ENCODE measurements at regions not wholly inside any gene's neighbourhood (a gene's known extent, or its start where the extent isn't known, plus 50 kb on each side); places are given as distances from the start of the nearest gene placed in this dataset.

- ATAC-seq: no peak
- no peaks in the 10 kb centered on the region for H3K27me3 Mint-ChIP-seq
- no peaks in the 10 kb centered on the region for H3K36me3 Mint-ChIP-seq (ENCODE audit: low read depth)
- DNase-seq: no peak
- no peak overlapping the region for H3K4me3 Mint-ChIP-seq
- no peak overlapping the region for H3K27ac Mint-ChIP-seq
- H3K9me3 ChIP-seq (ENCODE audit: control insufficient read depth, low read length, poor library complexity, severe bottlenecking): no peaks in the 10 kb centered on the region
- H3K4me1 Mint-ChIP-seq: no peaks in the 10 kb centered on the region
Observed at GRCh38 chr2:21467280-21467818, 343.6 kb downstream of the TDRD15 start.

GRCh38 chr2:21467910-21468309 lies 344.1 kb downstream of the TDRD15 start:
- no peaks in the 10 kb centered on the region for H3K27me3 Mint-ChIP-seq
- no peak overlapping the region for H3K27ac Mint-ChIP-seq
- H3K9me3 ChIP-seq (ENCODE audit: control insufficient read depth, low read length, poor library complexity, severe bottlenecking): no peaks in the 10 kb centered on the region
- DNase-seq (no peak), ATAC-seq (no peak)
- no peak overlapping the region for H3K4me3 Mint-ChIP-seq
- no peaks in the 10 kb centered on the region for H3K36me3 Mint-ChIP-seq (ENCODE audit: low read depth)
- H3K4me1 Mint-ChIP-seq: no peaks in the 10 kb centered on the region

DNA sequence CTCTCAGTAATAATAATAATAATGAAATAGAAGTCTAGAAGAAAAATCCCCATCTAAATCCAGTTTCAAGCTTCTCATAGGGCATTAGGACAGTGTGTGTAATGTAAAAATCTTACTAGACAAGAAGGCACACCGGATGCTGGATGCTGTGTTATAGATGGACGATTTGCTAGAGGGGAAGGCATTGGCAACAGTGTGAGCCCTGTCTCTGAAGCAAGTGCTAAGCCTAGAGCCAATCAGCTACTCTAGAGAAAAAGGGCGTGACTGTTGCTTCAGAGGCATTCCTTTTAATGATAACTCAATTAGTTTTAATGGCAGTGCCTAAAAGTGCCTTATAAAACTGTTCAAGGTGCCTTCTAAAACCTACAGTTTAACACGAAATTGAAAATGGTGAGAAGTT lies 344.9 kb downstream of the TDRD15 start:
- Mint-ChIP-seq H3K27ac (no peak overlapping the region), H3K4me3 (no peak overlapping the region), H3K27me3 (no peaks in the 10 kb centered on the region), H3K4me1 (no peaks in the 10 kb centered on the region), H3K36me3 (ENCODE audit: low read depth) (no peaks in the 10 kb centered on the region)
- no peaks in the 10 kb centered on the region for H3K9me3 ChIP-seq (ENCODE audit: control insufficient read depth, low read length, poor library complexity, severe bottlenecking)
- DNase-seq (no peak), ATAC-seq (no peak)

GRCh38 chr2:21469158-21469557 lies 345.4 kb downstream of the TDRD15 start:
- no peaks in the 10 kb centered on the region for H3K9me3 ChIP-seq (ENCODE audit: control insufficient read depth, low read length, poor library complexity, severe bottlenecking)
- no peak for ATAC-seq
- Mint-ChIP-seq H3K36me3 (ENCODE audit: low read depth) (no peaks in the 10 kb centered on the region), H3K27me3 (no peaks in the 10 kb centered on the region), H3K4me1 (no peaks in the 10 kb centered on the region), H3K4me3 (no peak overlapping the region), H3K27ac (no peak overlapping the region)
- no peak for DNase-seq

DNA sequence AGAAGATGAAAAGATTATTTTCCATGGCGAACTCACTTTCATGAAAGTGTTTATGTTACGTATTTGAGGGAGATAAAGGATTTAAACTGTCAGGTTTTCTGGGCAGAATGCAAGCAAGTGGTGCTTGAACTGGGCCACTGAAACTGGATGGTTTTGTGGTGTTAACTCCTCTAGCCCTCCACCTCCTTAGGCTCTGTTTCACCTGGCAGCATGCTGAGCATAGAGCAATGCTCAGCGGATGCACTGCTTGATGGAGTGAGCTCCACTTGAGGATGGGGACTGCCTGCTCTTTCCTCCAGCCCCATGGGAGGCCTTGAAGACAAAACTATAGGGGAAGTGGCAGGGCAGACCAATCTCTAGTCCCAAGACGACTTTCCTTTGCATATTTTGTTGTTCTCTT lies 345.8 kb downstream of the TDRD15 start:
- DNase-seq: no peak
- H3K36me3 Mint-ChIP-seq (ENCODE audit: low read depth): no peaks in the 10 kb centered on the region
- H3K9me3 ChIP-seq (ENCODE audit: control insufficient read depth, low read length, poor library complexity, severe bottlenecking): no peaks in the 10 kb centered on the region
- no peaks in the 10 kb centered on the region for H3K27me3 Mint-ChIP-seq
- ATAC-seq: no peak
- H3K4me1 Mint-ChIP-seq: no peaks in the 10 kb centered on the region
- no peak overlapping the region for H3K4me3 Mint-ChIP-seq
- no peak overlapping the region for H3K27ac Mint-ChIP-seq

DNA sequence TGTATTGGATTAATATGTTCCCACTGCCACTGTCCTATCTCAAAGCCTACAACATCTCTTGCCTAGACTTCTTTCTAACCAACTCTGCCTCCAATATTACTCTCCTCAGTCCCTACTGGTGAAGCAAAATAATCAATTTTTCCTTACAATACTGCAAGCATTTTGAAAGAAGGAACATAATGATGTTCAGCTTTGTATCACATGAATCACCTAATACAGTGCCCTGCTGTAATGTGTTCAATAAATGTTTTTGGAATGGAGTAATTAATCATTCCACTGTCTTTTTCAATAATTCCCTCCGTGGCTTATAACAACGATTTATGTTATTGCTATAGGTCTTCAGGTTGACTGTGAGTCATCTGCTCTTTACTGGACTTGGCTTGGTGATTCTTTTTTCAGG lies 356.4 kb downstream of the TDRD15 start:
- ATAC-seq (no peak), DNase-seq (no peak)
- H3K9me3 ChIP-seq (ENCODE audit: control insufficient read depth, low read length, poor library complexity, severe bottlenecking): peaks cover 2% of the 10 kb centered on the region
- Mint-ChIP-seq H3K36me3 (ENCODE audit: low read depth) (no peaks in the 10 kb centered on the region), H3K4me3 (no peak overlapping the region), H3K4me1 (no peaks in the 10 kb centered on the region), H3K27me3 (no peaks in the 10 kb centered on the region), H3K27ac (no peak overlapping the region)

DNA sequence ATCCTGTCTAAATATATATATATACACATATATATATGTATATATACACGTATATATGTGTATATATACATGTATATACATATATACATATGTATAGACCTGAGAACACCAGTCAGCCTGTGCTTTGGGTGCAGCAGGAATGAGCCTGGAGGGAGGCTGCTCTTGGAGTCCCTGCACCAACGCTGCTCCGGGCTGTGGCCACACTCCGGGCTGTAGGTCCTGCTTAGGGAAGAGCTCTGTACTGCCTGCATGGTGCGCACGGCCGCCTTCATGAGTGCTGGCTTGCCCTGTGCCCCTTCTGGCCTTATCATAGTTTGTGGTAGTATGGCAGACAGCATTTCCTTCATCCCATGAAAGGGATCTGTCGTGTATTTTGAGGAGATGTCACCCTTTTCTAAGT lies 360.9 kb downstream of the TDRD15 start:
- H3K4me1 Mint-ChIP-seq: no peaks in the 10 kb centered on the region
- no peaks in the 10 kb centered on the region for H3K27me3 Mint-ChIP-seq
- no peak overlapping the region for H3K27ac Mint-ChIP-seq
- DNase-seq (no peak), ATAC-seq (no peak)
- no peaks in the 10 kb centered on the region for H3K9me3 ChIP-seq (ENCODE audit: control insufficient read depth, low read length, poor library complexity, severe bottlenecking)
- no peaks in the 10 kb centered on the region for H3K36me3 Mint-ChIP-seq (ENCODE audit: low read depth)
- H3K4me3 Mint-ChIP-seq: no peak overlapping the region

DNA sequence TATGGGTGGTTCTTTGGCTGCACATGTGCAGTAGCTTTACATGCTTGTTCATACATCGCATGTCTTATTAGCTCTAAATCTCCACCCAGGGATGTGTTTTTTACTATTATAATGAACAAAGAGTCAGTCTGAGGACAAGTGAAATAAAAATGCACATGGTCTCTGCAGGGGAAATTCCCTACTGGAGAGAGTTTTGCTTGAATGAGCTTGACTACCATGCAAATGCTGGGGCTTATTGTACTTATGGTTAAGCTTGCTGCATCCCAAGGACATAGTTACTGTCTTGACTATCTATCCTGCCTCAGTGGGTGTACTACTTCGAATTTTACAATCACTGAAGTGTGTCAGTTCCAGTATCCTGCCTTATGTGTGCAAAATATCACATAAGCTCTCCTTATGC lies 362.7 kb downstream of the TDRD15 start:
- no peak overlapping the region for H3K27ac Mint-ChIP-seq
- no peaks in the 10 kb centered on the region for H3K36me3 Mint-ChIP-seq (ENCODE audit: low read depth)
- no peaks in the 10 kb centered on the region for H3K9me3 ChIP-seq (ENCODE audit: control insufficient read depth, low read length, poor library complexity, severe bottlenecking)
- no peaks in the 10 kb centered on the region for H3K27me3 Mint-ChIP-seq
- ATAC-seq (no peak), DNase-seq (no peak)
- no peak overlapping the region for H3K4me3 Mint-ChIP-seq
- no peaks in the 10 kb centered on the region for H3K4me1 Mint-ChIP-seq

DNA sequence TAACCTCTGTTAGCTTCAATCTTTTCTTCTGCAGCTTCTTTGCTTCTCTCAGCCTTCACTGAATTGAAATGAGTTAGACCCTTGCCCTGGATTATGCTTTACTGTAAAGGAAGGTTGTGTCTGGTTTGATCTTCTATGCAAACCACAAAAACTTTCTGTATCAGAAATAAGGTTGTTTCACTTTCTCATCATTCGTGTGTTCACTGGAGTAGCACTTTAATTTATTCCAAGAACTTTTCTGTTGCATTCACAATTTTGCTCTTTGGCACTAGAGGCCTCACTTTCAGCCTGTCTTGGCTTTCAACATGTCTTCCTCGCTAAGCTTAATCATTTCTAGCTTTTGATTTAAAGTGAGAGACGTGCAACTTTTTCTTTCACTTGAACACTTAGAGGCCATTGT lies 365.3 kb downstream of the TDRD15 start:
- no peaks in the 10 kb centered on the region for H3K9me3 ChIP-seq (ENCODE audit: control insufficient read depth, low read length, poor library complexity, severe bottlenecking)
- Mint-ChIP-seq H3K27ac (no peak overlapping the region), H3K36me3 (ENCODE audit: low read depth) (no peaks in the 10 kb centered on the region), H3K27me3 (no peaks in the 10 kb centered on the region), H3K4me3 (no peak overlapping the region), H3K4me1 (no peaks in the 10 kb centered on the region)
- ATAC-seq (no peak), DNase-seq (no peak)

DNA sequence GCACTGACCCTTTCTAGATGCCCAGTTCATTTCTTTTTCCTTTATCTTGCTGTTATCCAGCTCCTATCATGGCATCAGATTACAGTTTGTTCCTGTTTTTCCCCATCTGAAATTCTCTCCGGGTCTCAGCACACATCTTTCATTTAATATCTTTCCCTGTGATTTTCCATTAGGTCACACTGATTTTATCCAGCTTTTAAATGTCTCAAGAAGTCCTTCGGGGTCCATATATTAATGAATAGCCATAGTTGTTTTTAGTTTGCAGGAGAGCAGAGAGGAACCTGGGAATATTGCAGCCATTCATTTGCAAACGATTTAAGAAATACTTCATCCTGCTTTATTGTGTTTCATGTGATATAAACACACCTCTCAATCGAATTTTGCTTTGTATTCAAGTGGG lies 374.2 kb downstream of the TDRD15 start:
- no peak overlapping the region for H3K27ac Mint-ChIP-seq
- no peaks in the 10 kb centered on the region for H3K9me3 ChIP-seq (ENCODE audit: control insufficient read depth, low read length, poor library complexity, severe bottlenecking)
- no peaks in the 10 kb centered on the region for H3K27me3 Mint-ChIP-seq
- no peaks in the 10 kb centered on the region for H3K4me1 Mint-ChIP-seq
- ATAC-seq (no peak), DNase-seq (no peak)
- no peaks in the 10 kb centered on the region for H3K36me3 Mint-ChIP-seq (ENCODE audit: low read depth)
- H3K4me3 Mint-ChIP-seq: no peak overlapping the region

GRCh38 chr2:21500401-21500945 lies 376.7 kb downstream of the TDRD15 start:
- H3K4me1 Mint-ChIP-seq: no peaks in the 10 kb centered on the region
- ATAC-seq: no peak
- H3K9me3 ChIP-seq (ENCODE audit: control insufficient read depth, low read length, poor library complexity, severe bottlenecking): no peaks in the 10 kb centered on the region
- H3K27ac Mint-ChIP-seq: no peak overlapping the region
- H3K4me3 Mint-ChIP-seq: no peak overlapping the region
- H3K27me3 Mint-ChIP-seq: no peaks in the 10 kb centered on the region
- DNase-seq: no peak
- H3K36me3 Mint-ChIP-seq (ENCODE audit: low read depth): no peaks in the 10 kb centered on the region

DNA sequence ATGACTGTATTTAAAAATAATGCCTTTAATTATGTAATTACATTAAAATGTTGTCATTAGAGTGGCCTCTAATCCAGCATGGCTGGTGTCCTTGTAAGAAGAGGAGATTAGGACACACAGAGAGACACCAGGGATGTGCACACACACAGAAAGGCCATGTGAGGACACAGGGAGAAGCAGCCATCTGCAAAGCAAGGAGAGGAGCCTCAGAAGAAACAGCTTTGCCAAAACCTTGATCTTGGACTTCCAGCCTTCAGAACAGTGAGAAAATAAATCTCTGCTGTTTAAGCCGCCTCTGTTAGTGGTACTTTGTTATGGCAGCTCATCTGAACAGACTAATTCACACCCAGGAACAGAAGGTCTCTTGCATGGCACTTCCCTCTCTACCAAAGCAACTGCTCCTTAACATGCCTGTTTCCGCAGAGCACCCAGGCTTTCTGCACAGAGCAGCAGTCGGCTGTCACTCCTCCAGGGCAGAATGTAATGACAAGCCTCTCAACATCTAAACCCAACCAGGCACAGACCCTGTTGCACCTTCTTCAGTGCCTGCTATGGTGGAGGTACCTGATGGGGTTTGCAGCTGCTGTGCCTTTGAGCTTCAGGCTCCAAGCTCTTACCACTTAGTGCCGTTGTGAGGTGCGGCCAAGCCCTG lies 377.7 kb downstream of the TDRD15 start:
- ATAC-seq (no peak), DNase-seq (no peak)
- Mint-ChIP-seq H3K4me3 (no peak overlapping the region), H3K4me1 (no peaks in the 10 kb centered on the region), H3K27ac (no peak overlapping the region), H3K36me3 (ENCODE audit: low read depth) (no peaks in the 10 kb centered on the region), H3K27me3 (no peaks in the 10 kb centered on the region)
- H3K9me3 ChIP-seq (ENCODE audit: control insufficient read depth, low read length, poor library complexity, severe bottlenecking): no peaks in the 10 kb centered on the region

GRCh38 chr2:21515903-21516302 lies 392.1 kb downstream of the TDRD15 start:
- DNase-seq: no peak
- no peaks in the 10 kb centered on the region for H3K4me1 Mint-ChIP-seq
- no peaks in the 10 kb centered on the region for H3K9me3 ChIP-seq (ENCODE audit: control insufficient read depth, low read length, poor library complexity, severe bottlenecking)
- no peaks in the 10 kb centered on the region for H3K36me3 Mint-ChIP-seq (ENCODE audit: low read depth)
- H3K27ac Mint-ChIP-seq: no peak overlapping the region
- H3K4me3 Mint-ChIP-seq: no peak overlapping the region
- no peaks in the 10 kb centered on the region for H3K27me3 Mint-ChIP-seq
- no peak for ATAC-seq

DNA sequence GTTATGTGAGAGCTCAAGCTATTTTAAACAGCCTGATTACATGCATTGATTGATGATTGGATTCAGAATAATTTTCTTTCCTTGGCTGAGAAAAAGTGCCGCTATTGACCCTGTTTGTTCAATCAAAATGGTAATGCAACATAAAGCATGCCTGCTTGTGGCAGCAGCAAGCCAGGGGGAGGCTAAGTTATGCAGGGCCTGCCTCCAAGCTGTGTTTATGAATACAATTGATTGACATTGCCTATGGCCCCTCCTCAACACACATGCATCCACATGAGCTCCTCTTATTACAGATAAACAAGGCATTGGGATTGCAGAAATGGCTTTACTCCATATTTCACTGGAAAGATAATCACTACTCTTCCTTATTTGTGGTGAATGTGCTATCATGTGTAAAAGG lies 395.6 kb downstream of the TDRD15 start:
- Mint-ChIP-seq H3K4me1 (no peaks in the 10 kb centered on the region), H3K27me3 (no peaks in the 10 kb centered on the region), H3K4me3 (no peak overlapping the region), H3K27ac (no peak overlapping the region), H3K36me3 (ENCODE audit: low read depth) (no peaks in the 10 kb centered on the region)
- DNase-seq (no peak), ATAC-seq (no peak)
- no peaks in the 10 kb centered on the region for H3K9me3 ChIP-seq (ENCODE audit: control insufficient read depth, low read length, poor library complexity, severe bottlenecking)
